ENCODE measurements at regions not wholly inside any gene's neighbourhood (a gene's known extent, or its start where the extent isn't known, plus 50 kb on each side); places are given as distances from the start of the nearest gene placed in this dataset.
"Not testable (repeated sequence)": the region's sequence is repeated elsewhere in the genome, so short reads cannot be mapped to it uniquely, and the experiment has no call there.

- DNase-seq = no peak
Observed at GRCh38 chr7:88614736-88615135, 144.8 kb upstream of the ZNF804B start.

GRCh38 chr7:88610942-88611341, 148.6 kb upstream of the ZNF804B start:
- DNase-seq = no peak

- DNase-seq = no peak
Observed at GRCh38 chr7:88600695-88601094, 158.8 kb upstream of the ZNF804B start.

DNA sequence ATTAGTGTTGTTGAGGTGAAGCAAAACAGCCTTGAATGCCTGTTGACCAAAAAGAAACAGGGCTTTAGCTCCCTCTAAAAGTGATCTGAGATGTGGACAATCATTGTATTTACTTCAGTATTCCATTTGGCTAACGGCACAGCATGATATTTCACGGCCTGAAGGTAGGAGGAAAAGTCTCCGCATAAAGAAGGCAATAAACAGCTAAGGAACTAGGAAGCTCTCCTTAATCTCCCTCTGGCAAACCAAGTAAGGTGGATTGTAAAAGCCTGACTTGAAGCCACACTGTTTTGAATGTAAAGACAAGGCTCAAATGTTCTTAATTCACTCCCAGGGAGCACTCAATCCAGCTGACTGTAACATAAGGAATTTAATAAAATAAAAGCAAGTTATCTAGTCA, 160.0 kb upstream of the ZNF804B start:
- DNase-seq = no peak

GRCh38 chr7:88597941-88598425, 161.5 kb upstream of the ZNF804B start:
- no peak for DNase-seq

DNA sequence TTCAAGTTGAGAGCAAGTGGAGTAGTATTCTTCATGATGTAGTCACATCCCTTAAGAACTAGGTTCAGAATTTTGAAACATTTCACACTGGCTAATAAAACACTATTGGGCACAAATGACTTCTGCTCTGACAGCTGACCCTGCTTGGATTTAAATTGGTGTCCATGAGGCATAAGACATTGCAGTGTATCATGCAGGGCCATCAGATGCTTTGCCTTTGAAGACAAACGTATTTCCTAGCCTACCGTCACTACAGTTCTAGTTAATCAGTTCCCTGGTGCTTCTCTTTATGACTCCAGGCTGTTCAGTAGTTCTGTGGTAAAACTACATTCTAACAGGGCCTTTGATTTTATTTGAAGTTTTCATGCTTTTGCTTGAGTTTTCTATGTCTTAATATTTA, 168.5 kb upstream of the ZNF804B start:
- DNase-seq = no peak

DNA sequence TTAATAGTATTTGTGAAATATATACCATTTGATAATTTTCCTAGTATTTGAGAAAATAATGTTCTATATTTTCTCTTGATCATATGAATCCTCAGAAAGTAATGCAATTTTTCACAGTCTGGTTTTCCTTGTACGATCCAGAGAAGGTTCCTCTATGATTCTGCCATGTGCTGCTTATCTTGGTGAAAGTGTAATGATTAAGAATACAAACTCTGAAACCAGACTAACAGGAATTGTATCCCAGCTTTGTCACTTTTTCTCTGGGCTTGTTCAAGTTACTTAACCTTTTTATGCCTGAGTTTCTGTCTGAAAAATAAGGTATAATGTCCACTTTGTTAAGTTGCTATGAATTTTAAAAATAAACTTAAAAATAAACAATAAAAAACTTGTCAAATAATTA, 169.6 kb upstream of the ZNF804B start:
- no peak for DNase-seq

DNA sequence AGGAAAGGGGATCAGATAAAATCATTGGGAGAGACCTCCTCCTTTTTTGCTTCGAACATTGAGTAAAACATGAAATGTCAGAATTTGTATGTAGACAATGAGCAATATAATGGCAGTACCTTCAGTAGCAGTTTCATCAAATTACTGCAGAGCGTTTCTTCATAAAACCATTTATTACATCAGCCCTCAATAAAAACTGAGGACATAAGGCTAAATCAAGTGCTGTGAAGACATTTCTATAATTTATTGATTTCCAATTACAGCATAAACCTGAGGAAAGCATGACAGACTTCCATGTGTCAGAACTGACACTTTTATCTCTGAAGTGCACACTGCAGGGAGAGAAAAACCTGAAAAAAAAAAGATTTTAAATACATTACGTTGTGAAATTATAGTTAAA, 172.6 kb upstream of the ZNF804B start:
- DNase-seq = no peak

DNA sequence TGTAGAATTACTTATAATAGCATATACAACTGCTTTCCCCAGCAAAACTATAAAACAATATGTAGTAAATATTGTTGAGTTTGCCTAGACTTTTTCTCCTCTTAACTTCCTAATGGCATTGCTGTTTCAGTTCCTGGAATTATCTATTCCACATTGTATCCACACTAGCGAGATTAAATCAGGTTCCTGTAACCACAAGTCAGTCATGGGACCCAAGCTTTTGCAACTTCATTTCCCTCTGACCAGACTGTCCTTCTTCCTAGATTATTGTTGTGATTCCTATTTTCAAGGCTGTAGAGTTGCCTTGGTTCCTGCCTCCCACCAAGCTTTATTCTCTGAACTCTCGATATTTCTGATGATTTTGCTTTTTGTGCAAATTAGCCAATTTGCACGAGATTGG, 173.3 kb upstream of the ZNF804B start:
- DNase-seq = no peak

- no peak for DNase-seq
Observed at GRCh38 chr7:88576720-88577119, 182.8 kb upstream of the ZNF804B start.

DNA sequence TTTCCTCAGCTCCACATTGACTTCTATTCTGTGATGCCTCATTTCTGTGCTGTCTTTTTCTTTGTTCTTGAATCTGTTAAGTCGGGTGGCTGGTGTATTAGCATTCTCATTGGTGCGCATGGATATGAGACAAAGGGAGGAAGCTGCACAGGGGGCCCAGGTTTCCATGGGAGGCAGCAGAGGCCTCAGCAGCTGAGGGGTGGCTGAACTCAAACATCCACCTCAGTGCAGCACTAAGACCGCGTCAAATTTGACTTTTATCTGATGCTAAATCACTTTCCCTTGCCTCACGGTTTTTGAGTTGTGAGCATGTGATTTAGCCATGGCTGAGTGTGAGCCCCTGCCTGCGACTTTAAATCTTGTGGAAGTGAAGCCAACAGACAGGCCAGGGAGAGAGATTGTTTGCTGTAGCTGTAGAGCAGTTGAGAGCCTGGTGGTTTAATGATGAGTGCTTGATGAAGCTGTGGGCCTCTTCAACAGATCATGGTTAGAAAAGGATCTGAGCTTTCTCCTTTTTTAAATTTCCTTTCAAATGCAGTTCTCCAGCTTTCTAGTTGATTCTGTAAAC, 193.3 kb upstream of the ZNF804B start:
- DNase-seq = no peak

GRCh38 chr7:88565401-88565800, 194.1 kb upstream of the ZNF804B start:
- no peak for DNase-seq

DNA sequence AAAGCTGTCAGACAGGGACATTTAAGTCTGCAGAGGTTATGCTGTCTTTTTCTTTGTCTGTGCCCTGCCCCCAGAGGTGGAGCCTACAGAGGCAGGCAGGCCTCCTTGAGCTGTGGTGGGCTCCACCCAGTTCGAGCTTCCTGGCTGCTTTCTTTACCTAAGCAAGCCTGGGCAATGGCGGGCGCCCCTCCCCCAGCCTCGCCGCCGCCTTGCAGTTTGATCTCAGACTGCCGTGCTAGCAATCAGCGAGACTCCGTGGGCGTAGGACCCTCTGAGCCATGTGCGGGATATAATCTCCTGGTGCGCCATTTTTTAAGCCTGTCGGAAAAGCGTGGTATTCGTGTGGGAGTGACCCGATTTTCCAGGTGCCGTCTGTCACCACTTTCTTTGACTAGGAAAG, 203.1 kb upstream of the ZNF804B start:
- DNase-seq = not testable (repeated sequence)

DNA sequence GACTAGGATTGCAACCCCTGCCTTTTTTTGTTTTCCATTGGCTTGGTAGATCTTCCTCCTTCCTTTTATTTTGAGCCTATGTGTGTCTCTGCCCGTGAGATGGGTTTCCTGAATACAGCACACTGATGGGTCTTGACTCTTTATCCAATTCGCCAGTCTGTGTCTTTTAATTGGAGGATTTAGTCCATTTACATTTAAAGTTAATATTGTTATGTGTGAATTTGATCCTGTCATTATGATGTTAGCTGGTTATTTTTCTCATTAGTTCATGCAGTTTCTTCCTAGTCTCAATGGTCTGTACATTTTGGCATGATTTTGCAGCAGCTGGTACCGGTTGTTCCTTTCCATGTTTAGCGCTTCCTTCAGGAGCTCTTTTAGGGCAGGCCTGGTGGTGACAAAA, 204.7 kb upstream of the ZNF804B start:
- DNase-seq = not testable (repeated sequence)

GRCh38 chr7:88548399-88548798, 211.1 kb upstream of the ZNF804B start:
- DNase-seq = no peak

- no peak for DNase-seq
Observed at GRCh38 chr7:88546808-88547207, 212.7 kb upstream of the ZNF804B start.

DNA sequence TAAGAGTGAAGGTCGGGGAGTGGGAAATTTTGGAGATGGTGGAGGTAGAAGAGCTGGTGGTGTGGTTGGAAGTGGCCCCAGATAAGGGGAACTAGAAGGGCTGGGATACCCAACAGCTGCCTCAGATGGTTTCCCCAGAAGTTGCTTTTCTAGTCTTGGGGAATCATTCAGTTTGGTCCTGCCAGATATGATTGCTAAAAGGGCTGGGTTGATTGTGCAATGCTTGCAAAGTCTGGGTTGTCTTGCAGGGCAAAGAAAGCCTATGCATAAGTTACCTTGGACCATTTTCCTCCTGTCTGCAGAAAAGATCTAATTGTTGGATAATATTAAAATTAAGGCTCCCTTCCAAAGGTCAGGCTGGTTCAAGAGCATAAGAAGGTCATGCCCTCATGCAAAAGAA, 213.8 kb upstream of the ZNF804B start:
- DNase-seq = no peak

- peak; percentile 70 for DNase-seq
Observed at GRCh38 chr7:88540012-88540411, 219.5 kb upstream of the ZNF804B start.

DNA sequence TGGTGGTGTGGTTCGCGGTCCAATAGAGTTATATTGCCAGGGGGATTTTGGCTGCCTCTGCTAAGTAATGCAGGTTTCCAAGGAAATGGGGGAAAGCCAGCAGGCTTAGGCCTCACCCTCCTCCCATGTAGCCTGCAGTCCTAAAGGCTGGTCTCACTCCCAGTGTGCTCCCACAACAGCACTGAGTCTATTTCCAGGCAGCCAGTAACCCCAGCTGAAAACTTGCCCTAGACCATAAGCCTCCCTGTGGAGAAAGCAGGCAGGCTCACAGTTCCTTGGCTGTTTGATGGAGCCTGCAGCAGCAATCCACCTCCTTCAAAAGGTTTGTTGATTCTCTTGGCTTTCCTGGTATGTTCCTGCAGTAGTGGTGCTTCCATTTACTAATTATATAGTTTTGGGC, 220.0 kb upstream of the ZNF804B start:
- no peak for DNase-seq

- no peak for DNase-seq
Observed at GRCh38 chr7:88523645-88524044, 217.0 kb upstream of the STEAP4 start.

- DNase-seq = no peak
Observed at GRCh38 chr7:88522771-88523293, 216.1 kb upstream of the STEAP4 start.

DNA sequence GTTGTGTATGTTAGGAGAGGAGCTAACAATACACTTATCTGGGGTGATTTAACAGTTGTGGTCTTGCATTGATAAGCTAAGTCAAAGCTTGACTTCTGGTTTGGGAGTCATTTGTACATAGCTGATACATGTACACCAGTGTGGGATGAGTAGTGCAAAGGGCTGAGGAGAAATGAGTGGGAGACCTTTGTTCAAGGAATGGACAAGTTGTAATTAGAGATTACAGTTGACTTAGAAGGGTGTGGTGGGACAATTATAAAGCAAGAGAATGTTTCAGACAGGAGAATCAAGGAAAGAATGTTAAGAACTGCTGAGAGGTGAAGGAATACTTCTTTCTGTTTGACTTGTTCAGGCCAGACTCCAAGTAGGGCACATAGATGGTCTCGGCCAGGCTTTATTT, 209.7 kb upstream of the STEAP4 start:
- DNase-seq = no peak

DNA sequence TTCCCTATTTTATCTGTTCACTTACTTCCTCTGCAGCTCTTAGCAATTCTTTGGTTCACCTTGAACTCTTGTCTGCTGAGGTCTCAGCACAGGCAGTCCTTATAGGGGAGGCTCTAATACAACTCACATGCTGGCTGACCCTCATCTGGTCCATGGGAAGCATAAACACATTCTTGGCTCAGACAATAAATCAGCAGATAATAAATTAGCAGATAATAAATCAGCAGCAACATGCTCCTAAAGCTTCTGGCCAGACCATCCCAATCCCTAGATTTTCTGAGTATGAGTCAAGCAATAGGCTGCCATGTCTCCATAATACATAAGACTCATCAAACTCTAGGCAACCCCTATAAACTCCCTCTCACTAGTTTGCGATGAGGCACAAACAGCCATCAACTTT, 208.6 kb upstream of the STEAP4 start:
- no peak for DNase-seq

DNA sequence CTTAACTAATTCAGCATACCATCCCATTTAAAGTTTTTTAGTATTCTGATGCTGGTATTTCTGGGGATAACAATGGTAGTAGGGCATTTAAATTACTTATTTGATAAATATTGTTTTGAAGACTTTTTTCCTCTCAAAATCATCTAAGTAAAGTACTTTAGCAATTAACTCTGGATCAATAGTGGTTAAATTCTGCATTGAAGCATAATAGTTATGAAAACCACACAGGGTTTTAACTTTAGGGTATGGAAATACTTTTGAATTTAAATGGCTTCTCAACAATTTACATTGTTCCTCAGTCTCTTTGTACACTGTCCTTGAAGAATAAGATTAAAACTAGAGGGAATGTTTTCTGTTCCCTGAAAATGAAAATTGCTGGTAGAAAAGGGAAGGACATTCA, 202.6 kb upstream of the STEAP4 start:
- no peak for DNase-seq

DNA sequence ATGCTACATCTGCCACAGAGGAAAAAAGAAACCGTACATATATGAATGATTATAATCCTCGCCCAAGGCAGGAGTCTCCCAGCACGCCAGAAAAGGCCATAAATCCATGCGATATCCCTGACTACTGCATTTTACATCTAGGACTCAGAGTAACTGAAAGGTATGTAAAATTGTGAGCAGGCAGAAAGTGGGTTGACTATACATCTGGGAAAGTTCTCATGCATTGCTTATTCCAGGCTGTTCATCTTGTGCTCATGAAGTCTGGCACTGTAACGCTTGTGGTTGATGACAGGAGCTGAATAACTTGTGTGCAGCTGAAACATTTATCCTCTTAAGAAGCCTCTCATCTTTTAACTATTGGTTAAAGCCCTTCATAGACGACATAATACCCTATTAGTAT, 193.4 kb upstream of the STEAP4 start:
- DNase-seq = no peak
